ENCODE measurements at regions not wholly inside any gene's neighbourhood (a gene's known extent, or its start where the extent isn't known, plus 50 kb on each side); places are given as distances from the start of the nearest gene placed in this dataset.

- TF ChIP-seq CTCF (IDR thresholded peaks at IDR 0.05): no peak
- DNase-seq: no peak
- H3K36me3 Mint-ChIP-seq (ENCODE audit: low read depth): no peaks in the 10 kb centered on the region
- no peak overlapping the region for H3K4me3 Mint-ChIP-seq
- no peaks in the 10 kb centered on the region for H3K9me3 Mint-ChIP-seq
- peaks cover 4% of the 10 kb centered on the region; the same call in 1 of the 2 replicates for H3K4me1 Mint-ChIP-seq (ENCODE audit: low read depth)
- no peak overlapping the region for H3K27ac Mint-ChIP-seq
- H3K27me3 Mint-ChIP-seq (ENCODE audit: insufficient read depth): no peaks in the 10 kb centered on the region
Measured at GRCh38 chr2:88829607-88830463, 138.4 kb downstream of the RPIA start.

- DNase-seq: no peak
- TF ChIP-seq CTCF (IDR thresholded peaks at IDR 0.05): no peak
- Mint-ChIP-seq H3K4me1 (ENCODE audit: low read depth) (peaks cover 4% of the 10 kb centered on the region; the same call in 1 of the 2 replicates), H3K4me3 (no peak overlapping the region), H3K9me3 (no peaks in the 10 kb centered on the region), H3K27ac (no peak overlapping the region), H3K36me3 (ENCODE audit: low read depth) (no peaks in the 10 kb centered on the region), H3K27me3 (ENCODE audit: insufficient read depth) (no peaks in the 10 kb centered on the region)
Measured at GRCh38 chr2:88831071-88831791, 139.8 kb downstream of the RPIA start.

GRCh38 chr2:88831792-88832248, 140.3 kb downstream of the RPIA start:
- no peaks in the 10 kb centered on the region for H3K9me3 Mint-ChIP-seq
- no peak for DNase-seq

GRCh38 chr2:88832311-88832991, 141.0 kb downstream of the RPIA start:
- no peaks in the 10 kb centered on the region for H3K36me3 Mint-ChIP-seq (ENCODE audit: low read depth)
- H3K4me3 Mint-ChIP-seq: no peak overlapping the region
- no peak for DNase-seq
- no peaks in the 10 kb centered on the region for H3K9me3 Mint-ChIP-seq
- TF ChIP-seq CTCF (IDR thresholded peaks at IDR 0.05): no peak
- H3K4me1 Mint-ChIP-seq (ENCODE audit: low read depth): peaks cover 4% of the 10 kb centered on the region; the same call in 1 of the 2 replicates
- no peaks in the 10 kb centered on the region for H3K27me3 Mint-ChIP-seq (ENCODE audit: insufficient read depth)
- H3K27ac Mint-ChIP-seq: no peak overlapping the region

More at GRCh38 chr2:88831792-88832248, 140.3 kb downstream of the RPIA start:
- H3K27ac Mint-ChIP-seq: no peak overlapping the region
- H3K4me3 Mint-ChIP-seq: no peak overlapping the region
- H3K36me3 Mint-ChIP-seq (ENCODE audit: low read depth): no peaks in the 10 kb centered on the region
- H3K4me1 Mint-ChIP-seq (ENCODE audit: low read depth): peaks cover 4% of the 10 kb centered on the region; the same call in 1 of the 2 replicates
- peak; percentile 78 for TF ChIP-seq CTCF (IDR thresholded peaks at IDR 0.05)
- no peaks in the 10 kb centered on the region for H3K27me3 Mint-ChIP-seq (ENCODE audit: insufficient read depth)

GRCh38 chr2:88832992-88833389, 141.5 kb downstream of the RPIA start:
- Mint-ChIP-seq H3K36me3 (ENCODE audit: low read depth) (no peaks in the 10 kb centered on the region), H3K9me3 (no peaks in the 10 kb centered on the region), H3K4me1 (ENCODE audit: low read depth) (peaks cover 4% of the 10 kb centered on the region; the same call in 1 of the 2 replicates), H3K4me3 (no peak overlapping the region), H3K27me3 (ENCODE audit: insufficient read depth) (no peaks in the 10 kb centered on the region), H3K27ac (no peak overlapping the region)
- no peak for TF ChIP-seq CTCF (IDR thresholded peaks at IDR 0.05)
- no peak for DNase-seq

Data from HFFc6 (cell line).